ENCODE measurements at regions not wholly inside any gene's neighbourhood (a gene's known extent, or its start where the extent isn't known, plus 50 kb on each side); places are given as distances from the start of the nearest gene placed in this dataset.

GRCh38 chr12:115255257-115255656 is 571.3 kb upstream of the TBX3 start:
- TF ChIP-seq CTCF (IDR thresholded peaks at IDR 0.05 in 2 of 3, conservative IDR thresholded peaks at IDR 0.05 in 1 of 3; ENCODE audit: insufficient read depth in 2 of 3, low read depth in 1 of 3, low read length in 3 of 3) = no peak
- no peak for TF ChIP-seq ZSCAN29 (IDR thresholded peaks at IDR 0.05)
- no peak for TF ChIP-seq ZNF12 (CRISPR knock-in tag; IDR thresholded peaks at IDR 0.05)
- no peak for TF ChIP-seq ZBTB49 (CRISPR knock-in tag; IDR thresholded peaks at IDR 0.05; ENCODE audit: borderline replicate concordance)
- no peak for TF ChIP-seq SMAD4 (CRISPR knock-in tag; conservative IDR thresholded peaks at IDR 0.05)
- TF ChIP-seq KHSRP (IDR thresholded peaks at IDR 0.05) = no peak
- no peak for TF ChIP-seq ZBTB26 (CRISPR knock-in tag; IDR thresholded peaks at IDR 0.05)
- no peak for TF ChIP-seq THRA (IDR thresholded peaks at IDR 0.05)
- no peak for TF ChIP-seq RBM39 (optimal IDR thresholded peaks at IDR 0.05; ENCODE audit: low read depth, low read length)
- no peak for TF ChIP-seq MAFK (IDR thresholded peaks at IDR 0.05; ENCODE audit: low read length)
- no peak for TF ChIP-seq EZH2 (IDR thresholded peaks at IDR 0.05; ENCODE audit: borderline replicate concordance, low read depth, low read length)
- TF ChIP-seq TCF7 (IDR thresholded peaks at IDR 0.05; ENCODE audit: borderline replicate concordance) = no peak

Measured in K562 (cell line).